NT2/D1 (cell line): ENCODE measurements at regions not wholly inside any gene's neighbourhood (a gene's known extent, or its start where the extent isn't known, plus 50 kb on each side); places are given as distances from the start of the nearest gene placed in this dataset.

Experiments
- DNase-seq: peaks from one replicate; pipeline ENCODE4 v3.0.0-alpha.2; 2011; ENCODE audit warnings: low read depth, low spot score
- H3K27me3 ChIP-seq: 2 replicates; pipeline ENCODE4 v1.6.0; 2011; ENCODE audit warnings: mild to moderate bottlenecking; ENCODE audit not compliant: insufficient read length, insufficient read depth
- H3K36me3 ChIP-seq: 2 replicates; pipeline ENCODE4 v1.6.1; 2011; ENCODE audit warnings: mild to moderate bottlenecking, low read length, mixed read lengths; ENCODE audit not compliant: insufficient read depth, insufficient read length
- H3K4me1 ChIP-seq: 2 replicates; pipeline ENCODE4 v1.5.1; 2011; ENCODE audit not compliant: insufficient read depth, insufficient read length
- H3K4me3 ChIP-seq: 2 replicates; pipeline ENCODE4 v1.5.1; 2011; ENCODE audit warnings: low read depth; ENCODE audit not compliant: insufficient read length
- H3K9ac ChIP-seq: 2 replicates; pipeline ENCODE4 v1.6.0; 2011; ENCODE audit warnings: low read depth; ENCODE audit not compliant: insufficient read length
- H3K9me3 ChIP-seq: 2 replicates; pipeline ENCODE4 v1.5.1; 2011; ENCODE audit warnings: mild to moderate bottlenecking, low read length; ENCODE audit not compliant: insufficient read depth
- SUZ12 ChIP-seq: IDR thresholded peaks from 2 replicates; pipeline ENCODE4 v1.6.1; 2011; ENCODE audit not compliant: insufficient read length, insufficient read depth; ENCODE audit errors: extremely low read depth
- YY1 ChIP-seq: IDR thresholded peaks from 2 replicates; pipeline ENCODE4 v1.6.1; 2011; ENCODE audit not compliant: insufficient read length, insufficient read depth
- ZNF274 ChIP-seq: IDR thresholded peaks from 2 replicates; pipeline ENCODE4 v1.6.1; 2011; ENCODE audit warnings: mild to moderate bottlenecking, low read depth, low read length

DNA sequence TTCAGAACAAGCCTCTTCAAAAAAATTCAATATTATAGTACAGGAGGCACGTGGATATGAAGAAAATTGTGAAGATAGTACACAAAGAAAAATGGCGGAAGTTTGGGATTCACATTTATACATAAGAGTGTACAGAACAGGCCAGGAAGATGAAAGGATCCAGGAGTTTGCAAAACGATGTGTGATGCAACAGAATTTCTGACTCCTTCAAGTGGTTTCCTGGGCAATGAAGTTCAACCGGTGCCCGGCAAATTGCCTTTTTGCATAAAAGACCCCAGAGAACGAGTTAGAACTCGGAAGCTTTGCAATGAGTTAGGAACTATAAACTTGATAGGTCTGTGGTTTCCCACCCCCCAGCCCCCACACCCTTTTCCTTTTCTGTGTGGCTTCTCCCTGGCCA, 189.1 kb downstream of the SALL1 start:
- no peaks in the 10 kb centered on the region for H3K4me1 ChIP-seq
- H3K9ac ChIP-seq: no peak overlapping the region
- DNase-seq: no peak
- H3K4me3 ChIP-seq: no peak overlapping the region
- TF ChIP-seq ZNF274 (no peak), YY1 (no peak), SUZ12 (no peak)
- H3K27me3 ChIP-seq: no peaks in the 10 kb centered on the region
- H3K9me3 ChIP-seq: no peaks in the 10 kb centered on the region
- no peaks in the 10 kb centered on the region for H3K36me3 ChIP-seq

DNA sequence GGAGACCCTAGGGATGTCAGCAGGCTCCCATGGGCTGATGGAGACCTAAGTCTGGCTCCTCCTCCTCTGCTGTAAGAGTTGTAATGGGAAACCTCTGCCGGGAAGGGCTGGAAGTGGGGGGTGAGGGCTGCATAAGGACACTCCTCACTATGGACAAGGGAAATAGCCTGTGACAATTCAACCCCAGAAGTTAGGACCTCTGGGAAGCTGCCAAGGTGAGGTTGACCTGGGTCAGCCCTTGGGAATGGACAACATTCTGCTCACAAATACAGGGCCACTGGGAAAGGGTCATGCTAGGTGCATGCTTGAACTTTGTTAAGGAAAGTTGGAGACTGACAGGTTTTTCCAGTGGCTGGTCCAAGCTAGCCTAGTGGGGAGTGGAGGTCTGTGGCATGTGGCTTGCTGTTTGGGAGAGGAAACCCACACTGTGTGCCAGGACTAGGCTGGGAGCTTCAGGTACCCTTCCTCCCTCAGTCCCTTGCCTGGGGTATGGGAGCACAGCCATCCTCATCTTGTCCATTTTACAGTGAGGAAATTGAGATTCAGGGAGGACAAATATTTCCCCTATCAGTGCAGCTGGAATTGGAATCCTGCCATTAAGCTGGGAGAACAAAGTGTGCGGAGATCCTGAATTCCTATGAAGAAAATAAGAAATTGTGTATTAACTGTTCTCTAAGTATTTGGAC, 190.4 kb downstream of the SALL1 start:
- no peaks in the 10 kb centered on the region for H3K27me3 ChIP-seq

DNA sequence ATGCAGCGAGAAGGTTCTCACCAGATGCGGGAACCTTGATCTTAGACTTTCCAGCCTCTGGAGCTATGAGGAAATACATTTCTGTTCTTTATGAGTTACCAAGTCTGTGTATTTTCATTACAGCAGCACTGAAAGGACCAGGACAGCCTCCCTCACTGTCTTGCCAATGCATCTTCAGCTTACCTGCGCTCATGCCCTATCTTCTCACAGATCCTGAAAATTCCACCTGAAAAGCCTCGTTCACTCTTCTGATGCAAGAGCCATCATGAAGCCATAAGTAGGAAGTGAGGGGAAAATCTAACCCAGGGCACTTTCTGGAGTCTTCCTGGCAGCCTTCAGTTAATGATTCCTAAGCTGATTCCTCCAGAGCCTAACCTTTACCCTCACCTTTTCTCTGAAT, 194.0 kb downstream of the SALL1 start:
- no peak overlapping the region for H3K9ac ChIP-seq
- TF ChIP-seq ZNF274: no peak
- TF ChIP-seq YY1: no peak
- DNase-seq: no peak
- no peaks in the 10 kb centered on the region for H3K4me1 ChIP-seq
- no peak overlapping the region for H3K4me3 ChIP-seq
- H3K36me3 ChIP-seq: no peaks in the 10 kb centered on the region
- no peaks in the 10 kb centered on the region for H3K9me3 ChIP-seq
- H3K27me3 ChIP-seq: peaks cover 3% of the 10 kb centered on the region

More for the DNA sequence above, 190.4 kb downstream of the SALL1 start:
- Histone ChIP-seq H3K36me3 (no peaks in the 10 kb centered on the region), H3K9me3 (no peaks in the 10 kb centered on the region), H3K9ac (no peak overlapping the region), H3K4me1 (no peaks in the 10 kb centered on the region), H3K4me3 (no peak overlapping the region)
- TF ChIP-seq ZNF274 (no peak), YY1 (no peak), SUZ12 (no peak)
- no peak for DNase-seq

DNA sequence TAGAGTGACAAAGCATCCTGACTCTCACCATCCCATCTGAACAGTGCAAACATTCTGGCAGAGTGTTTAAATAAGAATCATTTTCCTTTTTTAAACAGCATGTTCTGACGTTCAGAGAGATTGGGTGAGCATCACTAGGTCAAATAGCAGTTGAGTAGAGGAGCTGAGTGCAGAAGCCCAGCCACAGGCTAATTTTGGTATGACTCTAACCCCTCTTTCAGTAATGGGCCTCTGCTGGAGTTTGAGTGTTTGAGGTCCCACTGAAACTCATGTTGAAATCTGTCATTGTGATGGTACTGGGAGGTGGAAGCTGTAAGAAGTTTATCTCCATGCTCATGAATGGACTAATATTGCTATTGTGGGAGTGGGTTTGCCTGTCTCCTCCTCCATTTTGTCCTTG, 194.4 kb downstream of the SALL1 start:
- Histone ChIP-seq H3K27me3 (peaks cover 3% of the 10 kb centered on the region), H3K4me1 (no peaks in the 10 kb centered on the region), H3K9me3 (no peaks in the 10 kb centered on the region), H3K9ac (no peak overlapping the region), H3K4me3 (no peak overlapping the region), H3K36me3 (no peaks in the 10 kb centered on the region)
- TF ChIP-seq SUZ12 (no peak), YY1 (no peak), ZNF274 (no peak)
- DNase-seq: no peak

DNA sequence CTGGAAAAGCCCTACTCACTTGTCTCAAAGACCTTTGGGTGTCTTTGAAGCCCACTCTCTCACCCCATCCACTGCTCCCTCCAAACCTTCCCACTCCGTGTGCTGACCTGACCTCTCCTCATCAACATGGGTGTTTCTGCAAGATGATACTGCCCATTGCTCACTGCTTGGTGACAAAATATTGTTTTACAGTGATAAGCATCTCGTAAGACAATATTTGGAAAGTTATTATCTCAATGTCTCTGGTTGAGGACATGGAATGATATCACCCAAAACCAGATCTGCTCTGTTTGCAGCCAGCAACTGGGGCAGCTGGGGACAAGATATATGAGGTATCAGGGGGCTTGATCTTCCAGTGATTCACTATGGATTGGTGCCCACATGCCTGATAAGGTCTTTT, 195.8 kb downstream of the SALL1 start:
- TF ChIP-seq SUZ12 (no peak), YY1 (no peak), ZNF274 (no peak)
- H3K9me3 ChIP-seq: no peaks in the 10 kb centered on the region
- H3K9ac ChIP-seq: no peak overlapping the region
- H3K4me1 ChIP-seq: no peaks in the 10 kb centered on the region
- H3K27me3 ChIP-seq: peaks cover 3% of the 10 kb centered on the region
- no peaks in the 10 kb centered on the region for H3K36me3 ChIP-seq
- no peak for DNase-seq
- no peak overlapping the region for H3K4me3 ChIP-seq

DNA sequence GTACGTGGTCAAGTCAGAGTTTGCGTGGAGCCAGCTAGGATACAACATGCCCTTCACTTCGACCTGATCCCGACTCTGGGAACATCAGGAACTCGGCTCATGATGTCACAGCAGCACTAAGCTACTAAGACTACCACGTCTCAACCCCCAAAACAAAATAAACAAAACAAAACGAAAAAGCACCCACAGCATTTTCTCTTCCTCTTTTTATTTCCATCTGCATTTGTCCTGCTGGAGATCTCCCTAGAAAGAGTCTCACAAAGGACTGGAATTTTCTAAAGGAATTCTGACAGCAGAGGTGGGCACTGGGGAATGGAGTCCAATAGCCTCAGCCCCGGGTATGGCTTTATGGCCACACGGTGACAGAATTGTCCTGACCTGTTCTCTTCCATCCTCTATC, 196.6 kb downstream of the SALL1 start:
- H3K36me3 ChIP-seq: no peaks in the 10 kb centered on the region
- H3K9me3 ChIP-seq: no peaks in the 10 kb centered on the region
- no peak for DNase-seq
- H3K27me3 ChIP-seq: peaks cover 3% of the 10 kb centered on the region
- TF ChIP-seq ZNF274: no peak
- no peak for TF ChIP-seq SUZ12
- TF ChIP-seq YY1: no peak
- H3K9ac ChIP-seq: no peak overlapping the region
- no peaks in the 10 kb centered on the region for H3K4me1 ChIP-seq
- no peak overlapping the region for H3K4me3 ChIP-seq

DNA sequence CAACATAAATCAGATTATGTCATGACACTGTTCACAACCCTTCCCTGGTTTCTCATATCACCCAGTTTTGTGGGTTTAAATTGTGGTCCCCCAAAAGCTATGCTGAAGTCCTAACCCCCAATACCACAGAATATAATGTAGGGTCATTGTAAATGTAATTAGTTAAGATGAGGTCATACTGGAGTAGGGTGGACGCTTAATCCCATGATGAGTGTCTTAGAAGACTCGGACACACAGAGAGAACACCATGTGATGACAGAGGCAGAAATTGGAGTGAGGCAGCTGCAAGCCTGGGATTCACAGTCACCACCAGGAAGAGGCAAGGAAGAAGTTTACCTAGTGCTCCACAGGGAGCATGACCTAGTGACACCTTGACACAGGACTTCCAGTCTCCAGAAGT, 197.8 kb downstream of the SALL1 start:
- no peaks in the 10 kb centered on the region for H3K4me1 ChIP-seq
- H3K9me3 ChIP-seq: no peaks in the 10 kb centered on the region
- TF ChIP-seq YY1: no peak
- TF ChIP-seq SUZ12: no peak
- no peak for TF ChIP-seq ZNF274
- no peak for DNase-seq
- H3K9ac ChIP-seq: no peak overlapping the region
- no peaks in the 10 kb centered on the region for H3K36me3 ChIP-seq
- H3K27me3 ChIP-seq: peaks cover 3% of the 10 kb centered on the region
- H3K4me3 ChIP-seq: no peak overlapping the region

DNA sequence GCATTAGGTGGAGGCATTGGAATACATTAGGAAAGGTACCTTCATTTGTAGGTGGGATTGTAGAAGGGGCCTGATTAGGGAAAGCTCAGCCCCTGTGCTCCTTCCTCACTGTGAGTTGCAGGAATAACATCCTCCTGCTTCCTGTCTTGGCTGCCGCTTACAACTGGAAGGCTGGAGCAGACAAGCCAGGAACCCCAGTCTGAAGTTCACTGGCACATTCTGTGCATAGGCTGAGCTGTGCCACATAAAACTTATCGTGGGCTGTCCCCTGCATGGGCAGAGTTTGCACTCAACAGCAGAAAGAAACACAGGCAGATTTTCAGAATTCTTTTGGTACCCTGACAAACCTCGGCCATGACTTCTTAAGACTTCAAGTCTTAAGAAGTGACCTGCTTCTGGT, 200.1 kb downstream of the SALL1 start:
- DNase-seq: no peak

More for the DNA sequence above, 200.1 kb downstream of the SALL1 start:
- Histone ChIP-seq H3K9ac (no peak overlapping the region), H3K4me3 (no peak overlapping the region), H3K27me3 (peaks cover 3% of the 10 kb centered on the region), H3K4me1 (no peaks in the 10 kb centered on the region), H3K36me3 (no peaks in the 10 kb centered on the region), H3K9me3 (no peaks in the 10 kb centered on the region)
- TF ChIP-seq YY1 (no peak), SUZ12 (no peak), ZNF274 (no peak)
